ENCODE measurements at regions not wholly inside any gene's neighbourhood (a gene's known extent, or its start where the extent isn't known, plus 50 kb on each side); places are given as distances from the start of the nearest gene placed in this dataset.

DNA sequence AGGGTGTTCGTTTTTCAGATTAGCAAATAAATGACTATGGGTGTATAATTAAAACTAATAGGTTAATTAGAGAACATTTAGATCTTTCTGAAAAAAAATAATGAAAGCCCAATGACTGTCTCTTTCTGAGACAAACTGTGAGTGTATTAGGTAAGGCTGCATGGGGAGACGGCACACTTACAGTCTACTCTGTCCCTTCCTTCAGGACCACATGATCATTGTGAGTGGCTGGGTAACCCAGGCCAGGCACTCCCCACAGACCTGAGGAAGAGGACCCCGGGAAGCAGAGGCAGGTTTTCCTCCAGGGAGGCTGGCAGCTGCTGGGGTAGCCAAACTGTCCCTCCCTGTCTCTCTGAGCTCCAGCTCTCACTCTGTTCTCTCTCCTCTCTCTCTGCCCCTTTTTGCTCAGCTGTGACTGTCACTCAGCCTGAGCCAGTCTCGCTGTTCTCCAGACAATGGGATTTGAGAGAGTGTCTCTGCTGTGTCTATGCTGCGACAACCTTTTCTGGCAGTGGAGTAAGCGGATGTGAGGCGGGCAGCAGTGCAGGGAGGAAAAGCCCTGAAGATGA, 83.1 kb upstream of the NCAM1 start:
- Mint-ChIP-seq H3K27me3 (peaks cover 4% of the 10 kb centered on the region), H3K4me1 (peaks cover 15% of the 10 kb centered on the region), H3K4me3 (no peak overlapping the region), H3K27ac (no peak overlapping the region), H3K9me3 (no peaks in the 10 kb centered on the region), H3K36me3 (ENCODE audit: low read depth) (no peaks in the 10 kb centered on the region)
- no peak for DNase-seq
- intact Hi-C loops (cut with micrococcal nuclease), result no loop called here

DNA sequence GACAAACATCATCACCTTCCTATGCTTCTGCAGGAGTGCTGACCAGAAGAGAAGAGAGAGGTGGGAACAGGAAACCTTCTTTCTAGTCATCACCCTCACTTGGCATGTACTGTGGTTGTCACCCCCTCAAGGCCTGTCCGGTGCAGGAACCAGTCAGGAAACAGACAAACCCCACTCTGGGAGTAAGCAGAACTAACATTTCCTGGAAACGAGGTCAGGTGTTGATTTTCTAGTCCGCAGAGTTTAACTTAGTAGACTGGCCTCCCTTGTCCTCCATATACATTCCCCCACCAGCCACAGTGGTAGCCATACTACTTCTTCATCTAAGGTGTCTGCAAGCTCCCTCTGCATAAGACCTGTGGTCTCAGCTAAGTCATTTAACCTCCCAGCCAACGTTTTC, 80.7 kb upstream of the NCAM1 start:
- H3K4me3 Mint-ChIP-seq, result no peak overlapping the region
- intact Hi-C loops (cut with micrococcal nuclease), result no loop called here
- H3K4me1 Mint-ChIP-seq, result peaks cover 15% of the 10 kb centered on the region
- DNase-seq, result peak; percentile 60
- H3K9me3 Mint-ChIP-seq, result no peaks in the 10 kb centered on the region
- peaks cover 4% of the 10 kb centered on the region for H3K27me3 Mint-ChIP-seq
- H3K27ac Mint-ChIP-seq, result no peak overlapping the region
- no peaks in the 10 kb centered on the region for H3K36me3 Mint-ChIP-seq (ENCODE audit: low read depth)

DNA sequence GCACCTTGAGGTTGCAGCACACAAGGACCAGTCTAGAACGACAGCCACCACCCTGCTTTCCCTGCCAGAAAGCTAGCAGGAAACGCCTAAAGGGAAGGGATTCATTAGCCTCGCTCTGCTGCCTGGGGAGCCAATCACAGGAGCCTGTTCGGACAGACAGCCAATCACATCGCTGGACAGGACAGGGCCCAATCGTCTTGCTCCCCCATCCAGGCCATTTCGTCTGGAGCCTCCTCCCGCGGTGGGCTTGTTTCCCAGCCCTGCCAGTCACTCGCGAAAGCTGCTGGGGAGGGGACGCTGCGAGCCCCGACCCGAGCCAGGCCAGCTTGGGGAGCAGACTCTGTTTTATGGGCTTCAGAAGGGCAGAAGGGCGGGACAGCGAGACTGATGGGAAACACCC, 79.8 kb upstream of the NCAM1 start:
- peaks cover 2% of the 10 kb centered on the region for H3K27me3 Mint-ChIP-seq
- intact Hi-C loops (cut with micrococcal nuclease), result no loop called here
- H3K27ac Mint-ChIP-seq, result no peak overlapping the region
- no peaks in the 10 kb centered on the region for H3K9me3 Mint-ChIP-seq
- H3K4me3 Mint-ChIP-seq, result no peak overlapping the region
- peaks cover 15% of the 10 kb centered on the region for H3K4me1 Mint-ChIP-seq
- no peak for DNase-seq
- no peaks in the 10 kb centered on the region for H3K36me3 Mint-ChIP-seq (ENCODE audit: low read depth)

DNA sequence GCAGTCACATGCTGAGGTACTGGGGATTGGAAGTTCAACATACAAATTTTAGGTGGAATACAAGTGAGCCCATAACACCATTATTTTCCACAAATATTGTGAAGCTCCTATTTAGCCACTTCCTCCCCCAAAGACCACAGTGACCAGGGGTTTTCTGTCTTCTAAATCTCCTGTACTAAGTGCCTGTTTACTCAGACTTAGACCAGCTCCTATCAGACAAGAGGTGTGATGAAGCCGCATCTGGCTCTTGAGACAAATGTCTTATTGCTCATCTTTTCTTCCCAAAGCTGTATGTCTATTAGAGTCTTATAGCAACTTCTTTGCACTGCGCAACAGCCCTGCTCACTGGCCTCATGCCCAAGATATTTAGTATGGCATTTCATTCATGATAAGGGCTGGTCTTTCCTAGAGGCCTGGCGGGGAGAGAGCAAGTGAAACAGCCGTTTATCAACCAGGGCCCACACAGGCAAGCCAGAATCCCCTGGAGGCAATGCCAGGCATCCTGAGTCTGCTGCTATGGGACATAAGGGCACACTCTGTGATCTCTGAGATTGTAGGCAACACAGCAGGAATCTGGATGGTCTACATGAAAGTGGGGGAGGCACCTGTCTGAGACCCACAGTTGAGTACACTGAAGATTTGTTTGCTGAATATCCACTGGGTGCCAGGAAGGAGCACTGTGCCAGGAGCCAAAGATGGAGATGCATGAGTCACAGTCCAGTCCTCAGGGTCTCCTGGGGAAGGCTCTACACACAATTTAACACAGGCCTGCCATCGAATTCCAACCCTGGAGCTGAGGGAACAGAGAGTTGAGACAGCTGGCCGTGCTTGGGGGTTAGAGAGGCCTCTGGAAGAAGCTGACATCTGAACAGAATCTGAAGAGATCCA, 78.5 kb upstream of the NCAM1 start:
- Mint-ChIP-seq H3K36me3 (ENCODE audit: low read depth) (no peaks in the 10 kb centered on the region), H3K27ac (no peak overlapping the region), H3K9me3 (no peaks in the 10 kb centered on the region), H3K27me3 (no peaks in the 10 kb centered on the region), H3K4me3 (no peak overlapping the region), H3K4me1 (peaks cover 18% of the 10 kb centered on the region)
- no peak for DNase-seq
- intact Hi-C loops (cut with micrococcal nuclease), result no loop called here

DNA sequence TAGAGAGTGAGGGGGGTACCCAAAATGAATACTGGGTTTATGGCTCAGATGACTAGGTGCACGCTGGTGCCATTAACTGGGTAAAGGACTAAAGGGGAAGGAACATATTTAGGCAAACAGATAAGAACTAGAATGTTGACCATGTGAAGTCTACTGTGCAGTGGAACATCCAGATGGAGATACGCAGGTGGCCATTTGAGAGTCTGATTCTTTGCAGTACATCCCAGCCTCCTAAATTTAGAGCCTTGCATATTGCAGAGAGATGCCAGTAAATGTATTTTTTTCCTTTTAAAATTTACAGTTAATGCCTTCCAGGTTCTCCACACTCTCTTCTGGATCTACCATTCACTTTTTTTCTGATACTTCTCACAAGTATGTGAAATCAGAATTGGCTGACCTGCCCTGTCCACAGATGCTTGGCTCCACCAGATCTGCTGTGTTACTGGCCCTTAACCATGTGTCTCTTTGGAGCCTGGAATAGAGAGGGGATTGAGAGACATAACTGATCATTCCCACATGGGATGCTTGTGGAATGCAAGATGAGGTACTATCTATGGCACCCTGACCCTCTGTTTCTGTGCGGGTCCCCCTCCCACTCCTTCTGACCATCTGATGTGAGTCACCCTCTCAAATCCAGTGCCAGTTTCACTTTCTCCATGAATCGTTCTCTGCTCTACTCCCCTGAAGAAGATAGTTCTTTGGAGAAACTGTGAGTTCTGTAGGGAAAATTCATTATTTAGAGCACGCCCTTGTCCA, 77.0 kb upstream of the NCAM1 start:
- H3K9me3 Mint-ChIP-seq, result no peaks in the 10 kb centered on the region
- intact Hi-C loops (cut with micrococcal nuclease), result no loop called here
- no peaks in the 10 kb centered on the region for H3K36me3 Mint-ChIP-seq (ENCODE audit: low read depth)
- DNase-seq, result no peak
- H3K4me3 Mint-ChIP-seq, result no peak overlapping the region
- peaks cover 18% of the 10 kb centered on the region for H3K4me1 Mint-ChIP-seq
- no peaks in the 10 kb centered on the region for H3K27me3 Mint-ChIP-seq
- H3K27ac Mint-ChIP-seq, result no peak overlapping the region

DNA sequence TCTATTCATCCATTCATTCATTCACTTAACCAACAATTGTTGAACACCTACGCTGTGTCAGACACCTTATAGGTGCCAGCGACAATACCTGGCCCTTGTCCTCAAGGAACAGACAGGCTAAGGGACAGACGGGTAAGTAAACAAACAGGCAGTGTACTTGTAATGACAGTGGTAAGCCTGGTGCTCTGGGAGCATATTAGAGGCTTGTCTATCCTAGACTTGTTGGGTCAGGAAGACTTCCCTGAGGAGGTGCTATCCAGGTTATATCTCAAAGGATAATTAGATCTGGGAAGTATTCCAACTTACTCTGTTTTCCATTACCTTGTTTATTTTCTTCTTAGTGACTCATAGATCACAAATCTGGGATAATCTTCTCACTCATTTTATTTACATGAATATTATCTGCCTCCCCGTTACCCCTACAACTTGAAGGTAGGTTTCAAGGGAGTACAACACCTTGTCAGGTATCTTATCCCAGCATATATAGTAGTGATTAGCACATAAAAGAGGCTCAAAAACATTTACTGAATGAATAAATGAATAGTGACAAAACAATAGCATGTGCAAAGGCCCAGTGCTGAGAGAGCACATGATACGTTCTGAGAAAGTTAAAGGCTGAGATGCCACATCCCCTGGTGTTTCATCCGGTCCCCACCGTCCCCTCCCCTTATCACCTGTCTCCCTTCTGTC, 75.3 kb upstream of the NCAM1 start:
- Mint-ChIP-seq H3K4me1 (peaks cover 10% of the 10 kb centered on the region), H3K36me3 (ENCODE audit: low read depth) (no peaks in the 10 kb centered on the region), H3K27me3 (no peaks in the 10 kb centered on the region), H3K9me3 (no peaks in the 10 kb centered on the region), H3K27ac (no peak overlapping the region), H3K4me3 (no peak overlapping the region)
- no peak for DNase-seq
- intact Hi-C loops (cut with micrococcal nuclease), result no loop called here

DNA sequence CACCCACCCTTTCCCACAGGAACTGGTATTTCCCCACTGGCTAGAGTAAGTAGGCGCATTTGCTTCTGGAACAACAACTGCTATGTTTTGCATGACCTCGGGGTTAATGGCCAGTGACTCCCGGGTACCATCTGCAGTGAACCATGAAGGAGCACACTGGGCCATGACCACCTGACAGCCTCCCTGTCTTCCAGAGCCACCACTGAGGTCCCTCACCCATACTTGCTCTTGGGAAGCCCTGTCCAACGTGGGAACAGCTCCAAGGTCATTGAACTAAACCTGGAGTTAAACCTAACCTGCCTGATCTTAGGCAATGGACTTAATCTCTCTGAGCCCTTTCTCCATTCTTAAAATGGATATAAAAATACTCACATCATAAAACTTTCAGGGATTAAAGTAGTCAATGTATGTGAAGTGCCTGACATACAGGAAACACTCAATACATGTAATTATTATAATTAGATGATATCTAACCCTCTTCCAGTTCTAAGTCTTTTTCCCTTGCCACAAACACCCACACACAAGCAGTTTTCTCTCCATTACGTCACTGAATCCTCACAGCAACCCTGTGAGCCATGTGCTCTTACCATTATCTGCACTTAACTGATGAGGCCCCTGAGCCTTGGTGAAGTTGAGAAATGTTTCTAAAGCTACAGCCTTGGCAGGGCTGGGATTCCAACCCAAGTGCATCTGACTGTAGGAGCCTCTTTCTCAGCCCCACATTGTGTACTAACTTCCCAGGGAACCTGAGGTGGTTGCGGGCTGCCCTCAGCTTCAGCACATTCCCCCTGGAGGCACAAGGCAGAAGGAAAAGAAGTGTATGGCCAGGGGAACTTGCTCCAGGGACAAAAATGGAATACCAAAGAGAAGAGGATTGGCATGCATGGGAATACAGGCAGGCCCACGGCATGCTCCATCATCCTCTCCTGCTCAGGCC, 74.5 kb upstream of the NCAM1 start:
- Mint-ChIP-seq H3K9me3 (no peaks in the 10 kb centered on the region), H3K27ac (no peak overlapping the region), H3K27me3 (no peaks in the 10 kb centered on the region), H3K4me3 (no peak overlapping the region), H3K4me1 (peaks cover 8% of the 10 kb centered on the region), H3K36me3 (ENCODE audit: low read depth) (no peaks in the 10 kb centered on the region)
- intact Hi-C loops (cut with micrococcal nuclease), result no loop called here
- DNase-seq, result no peak

DNA sequence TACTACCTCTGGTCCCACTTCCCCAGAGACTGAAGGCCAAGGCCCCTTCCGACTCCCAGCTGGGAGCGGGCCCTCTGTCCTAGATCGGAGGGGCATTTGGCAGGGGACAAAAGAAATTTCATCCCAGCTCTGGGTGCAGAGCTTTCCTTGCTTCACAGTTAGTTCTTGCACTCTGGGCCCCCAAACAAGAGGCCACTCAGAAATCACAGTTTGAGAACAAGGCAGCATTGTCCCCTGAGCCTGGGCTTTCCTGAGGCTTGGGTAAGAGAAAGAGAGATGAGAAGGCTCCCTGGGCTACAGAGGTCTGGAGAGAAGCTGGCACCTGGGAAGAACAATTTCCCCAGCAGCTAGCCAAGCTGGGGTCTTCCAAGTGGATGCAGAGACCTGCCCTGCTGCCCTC, 71.8 kb upstream of the NCAM1 start:
- H3K36me3 Mint-ChIP-seq (ENCODE audit: low read depth), result no peaks in the 10 kb centered on the region
- no peaks in the 10 kb centered on the region for H3K9me3 Mint-ChIP-seq
- peaks cover 3% of the 10 kb centered on the region for H3K4me1 Mint-ChIP-seq
- H3K27me3 Mint-ChIP-seq, result peaks cover 10% of the 10 kb centered on the region
- no peak overlapping the region for H3K4me3 Mint-ChIP-seq
- DNase-seq, result no peak
- intact Hi-C loops (cut with micrococcal nuclease), result no loop called here
- no peak overlapping the region for H3K27ac Mint-ChIP-seq

DNA sequence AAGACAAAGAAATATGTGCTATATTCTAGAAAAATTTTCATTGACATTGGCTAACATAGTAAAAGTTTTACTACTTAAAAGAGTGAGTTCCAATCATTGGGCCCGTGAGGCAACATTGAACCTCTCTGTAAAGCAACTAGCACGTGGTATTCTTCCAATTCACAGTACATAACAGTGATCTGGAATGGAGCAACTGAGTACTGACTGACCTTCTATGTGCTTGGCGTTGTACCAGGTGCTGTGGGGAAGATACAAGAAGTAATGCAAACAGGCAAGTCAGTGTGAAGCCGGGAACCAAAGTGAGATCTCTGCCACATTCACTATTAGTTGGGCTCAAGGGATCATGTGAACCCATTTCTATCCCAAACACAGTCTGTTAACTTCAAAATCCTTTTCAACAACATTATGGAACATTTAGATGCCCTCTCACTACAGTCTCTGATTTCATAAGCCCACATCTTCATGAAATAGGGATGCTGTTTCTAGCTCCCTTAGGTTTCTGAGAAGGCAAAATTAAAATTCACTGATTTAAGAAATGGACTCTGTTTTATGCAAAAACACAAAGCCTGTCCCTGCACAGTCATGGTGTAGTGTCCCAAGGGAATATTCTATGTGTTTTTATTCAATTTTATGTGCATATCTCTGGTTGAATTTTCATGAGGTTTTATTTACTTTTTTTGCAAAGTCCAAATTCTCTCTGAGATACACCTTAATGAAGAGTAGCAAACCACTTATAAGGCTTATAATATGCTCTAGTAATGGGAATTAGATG, 61.8 kb upstream of the NCAM1 start:
- DNase-seq, result no peak
- intact Hi-C loops (cut with micrococcal nuclease), result no loop called here
- no peak overlapping the region for H3K4me3 Mint-ChIP-seq
- no peaks in the 10 kb centered on the region for H3K36me3 Mint-ChIP-seq (ENCODE audit: low read depth)
- H3K27ac Mint-ChIP-seq, result no peak overlapping the region
- H3K27me3 Mint-ChIP-seq, result no peaks in the 10 kb centered on the region
- H3K4me1 Mint-ChIP-seq, result no peaks in the 10 kb centered on the region
- peaks cover 4% of the 10 kb centered on the region for H3K9me3 Mint-ChIP-seq

DNA sequence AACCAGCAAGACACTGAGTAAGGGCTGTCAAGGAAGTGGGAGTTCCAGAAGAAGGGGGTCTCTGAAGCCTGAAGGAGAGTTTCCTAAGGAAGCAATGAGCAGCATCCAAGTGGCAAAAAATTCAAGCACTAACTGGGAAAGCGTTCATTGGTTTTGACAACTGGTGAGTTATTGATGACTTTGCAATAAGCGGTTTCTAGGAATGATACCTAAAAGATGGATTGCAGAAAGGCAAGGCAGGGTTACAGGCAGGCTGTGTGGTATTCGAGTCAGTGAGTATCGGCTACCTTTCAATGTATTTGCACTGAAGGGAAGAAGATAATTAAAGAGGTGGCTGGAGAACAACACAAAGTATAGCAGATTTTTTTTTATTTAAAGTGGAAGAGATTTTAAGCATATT, 59.3 kb upstream of the NCAM1 start:
- Mint-ChIP-seq H3K27ac (no peak overlapping the region), H3K4me3 (no peak overlapping the region), H3K9me3 (peaks cover 4% of the 10 kb centered on the region), H3K4me1 (no peaks in the 10 kb centered on the region), H3K27me3 (no peaks in the 10 kb centered on the region), H3K36me3 (ENCODE audit: low read depth) (no peaks in the 10 kb centered on the region)
- DNase-seq, result no peak
- intact Hi-C loops (cut with micrococcal nuclease), result no loop called here

DNA sequence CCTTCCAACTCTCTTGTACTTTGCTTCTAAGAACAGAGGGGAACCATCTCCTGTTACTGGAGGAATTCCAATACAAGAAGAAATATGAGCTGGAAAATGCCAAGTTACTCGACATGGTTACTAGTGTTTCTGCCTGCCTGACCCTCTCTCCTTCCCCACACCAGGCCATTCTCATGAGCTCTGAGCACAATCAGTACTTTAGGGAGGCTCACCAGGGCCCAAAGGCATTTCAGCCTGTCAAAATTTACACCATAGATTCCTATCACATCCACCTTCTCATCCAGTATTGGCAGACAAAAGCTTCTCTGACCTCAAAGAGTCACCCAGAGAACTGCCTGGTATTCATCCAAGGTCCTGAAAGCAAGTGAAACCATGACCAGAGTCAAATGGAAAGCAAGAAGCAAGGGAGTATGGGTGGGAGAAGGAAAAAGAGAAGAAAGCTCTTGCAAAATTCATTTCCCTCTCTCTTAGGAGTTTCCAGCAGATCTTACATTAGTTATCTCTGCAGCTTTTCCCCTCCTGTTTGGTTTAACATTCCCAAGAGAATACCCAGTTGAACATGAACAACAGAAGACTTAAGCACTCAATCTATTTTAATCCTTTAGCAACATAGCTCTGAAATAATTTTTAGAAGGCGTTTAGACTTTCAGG, 58.7 kb upstream of the NCAM1 start:
- Mint-ChIP-seq H3K9me3 (peaks cover 4% of the 10 kb centered on the region), H3K4me1 (no peaks in the 10 kb centered on the region), H3K36me3 (ENCODE audit: low read depth) (no peaks in the 10 kb centered on the region), H3K27ac (no peak overlapping the region), H3K27me3 (no peaks in the 10 kb centered on the region), H3K4me3 (no peak overlapping the region)
- DNase-seq, result no peak
- intact Hi-C loops (cut with micrococcal nuclease), result no loop called here

DNA sequence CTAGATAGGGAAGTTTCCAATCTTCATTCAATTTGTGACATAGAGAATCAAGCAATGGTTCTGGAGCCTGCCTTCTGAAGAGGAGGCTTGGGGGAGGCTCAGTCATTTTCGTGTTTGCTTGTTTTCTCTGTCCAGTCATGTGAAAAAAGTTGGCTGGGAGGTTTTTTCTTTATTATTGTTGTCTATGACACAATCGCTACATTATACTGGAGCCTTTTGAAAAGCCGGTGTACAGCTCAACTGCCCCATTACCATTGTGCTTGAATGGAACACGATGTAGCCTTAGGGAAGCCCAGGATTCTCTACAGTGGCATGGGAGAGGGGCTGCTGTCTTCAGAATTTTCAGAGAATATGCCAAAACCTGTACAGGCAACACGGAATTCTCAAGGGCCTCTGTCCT, 57.9 kb upstream of the NCAM1 start:
- no peak overlapping the region for H3K4me3 Mint-ChIP-seq
- no peak for DNase-seq
- H3K36me3 Mint-ChIP-seq (ENCODE audit: low read depth), result no peaks in the 10 kb centered on the region
- no peaks in the 10 kb centered on the region for H3K4me1 Mint-ChIP-seq
- intact Hi-C loops (cut with micrococcal nuclease), result no loop called here
- H3K9me3 Mint-ChIP-seq, result peaks cover 4% of the 10 kb centered on the region
- H3K27ac Mint-ChIP-seq, result no peak overlapping the region
- H3K27me3 Mint-ChIP-seq, result no peaks in the 10 kb centered on the region

All from activated CD4-positive, alpha-beta T cell treated with anti-CD3 and anti-CD28 coated beads, Interleukin-2, amount 10 ng/mL, durations not matched to agents 24 days and 14 days (primary cell).